Activated naive CD8-positive, alpha-beta T cell treated with anti-CD3 and anti-CD28 coated beads, Interleukin-2, amount 50 U/mL, for 24 hours (primary cell): ENCODE measurements at regions not wholly inside any gene's neighbourhood (a gene's known extent, or its start where the extent isn't known, plus 50 kb on each side); places are given as distances from the start of the nearest gene placed in this dataset.

ENCODE experiments used
- ATAC-seq: fragments of 150-1000 bp; cut with Tn5 transposase; one replicate; pipeline ENCODE4 v1.10.0; 2021
- DNase-seq: peaks from one replicate; pipeline ENCODE4 v3.0.0; 2021
- H3K27ac Mint-ChIP-seq: one replicate; pipeline ENCODE4 v1.8.0; 2021; ENCODE audit warnings: mild to moderate bottlenecking, mixed read lengths
- H3K27me3 Mint-ChIP-seq: one replicate; pipeline ENCODE4 v1.8.0; 2021; ENCODE audit warnings: mixed read lengths
- H3K36me3 Mint-ChIP-seq: one replicate; pipeline ENCODE4 v1.8.0; 2021; ENCODE audit warnings: low read depth, mixed read lengths
- H3K4me1 Mint-ChIP-seq: one replicate; pipeline ENCODE4 v1.8.0; 2021; ENCODE audit warnings: mixed read lengths
- H3K4me3 Mint-ChIP-seq: one replicate; pipeline ENCODE4 v1.8.0; 2021; ENCODE audit warnings: mild to moderate bottlenecking, moderate library complexity, mixed read lengths
- H3K9me3 Mint-ChIP-seq: one replicate; pipeline ENCODE4 v1.8.0; 2021; ENCODE audit warnings: mixed read lengths

DNA sequence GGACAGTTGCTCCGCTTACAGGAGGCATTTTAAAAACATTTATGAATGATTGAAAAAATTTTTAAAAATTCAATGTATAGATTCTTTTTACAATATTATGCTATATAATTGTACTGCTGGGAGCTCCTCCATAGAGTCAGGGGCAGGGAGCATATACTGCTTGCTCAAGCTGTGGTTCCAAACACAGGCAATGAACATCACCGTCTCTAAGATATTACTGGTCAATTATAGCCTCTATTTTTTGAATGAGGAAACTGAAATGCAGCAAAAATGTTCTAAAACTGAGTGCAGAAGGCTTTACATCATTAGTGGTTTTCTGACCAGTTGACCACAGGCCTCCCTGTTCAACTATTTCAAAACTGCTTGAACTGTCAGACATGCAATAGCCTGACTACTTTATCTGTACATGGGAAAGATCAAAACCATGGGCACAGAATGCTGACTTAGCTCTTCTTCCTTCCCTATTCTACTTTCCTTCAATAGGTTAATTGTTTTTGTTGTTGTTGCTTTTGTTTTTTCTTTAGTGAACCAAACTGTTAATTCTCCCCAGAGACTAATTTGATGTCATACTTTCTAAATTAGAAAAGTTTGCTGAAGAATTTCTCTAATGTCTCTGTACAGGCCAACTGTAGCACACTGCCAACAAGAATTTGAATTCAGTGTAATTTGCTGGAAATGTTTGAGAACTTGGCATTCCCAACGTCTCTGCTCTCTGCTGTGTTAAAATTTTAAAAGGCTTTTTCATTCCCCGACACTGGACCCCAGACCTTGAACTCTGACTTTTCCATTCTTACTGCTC, 107.6 kb upstream of the MPDZ start:
- Mint-ChIP-seq H3K36me3 (no peaks in the 10 kb centered on the region), H3K9me3 (peaks cover 24% of the 10 kb centered on the region), H3K27ac (no peak overlapping the region), H3K4me3 (no peak overlapping the region), H3K27me3 (no peaks in the 10 kb centered on the region), H3K4me1 (no peaks in the 10 kb centered on the region)
- ATAC-seq (no peak), DNase-seq (no peak)

DNA sequence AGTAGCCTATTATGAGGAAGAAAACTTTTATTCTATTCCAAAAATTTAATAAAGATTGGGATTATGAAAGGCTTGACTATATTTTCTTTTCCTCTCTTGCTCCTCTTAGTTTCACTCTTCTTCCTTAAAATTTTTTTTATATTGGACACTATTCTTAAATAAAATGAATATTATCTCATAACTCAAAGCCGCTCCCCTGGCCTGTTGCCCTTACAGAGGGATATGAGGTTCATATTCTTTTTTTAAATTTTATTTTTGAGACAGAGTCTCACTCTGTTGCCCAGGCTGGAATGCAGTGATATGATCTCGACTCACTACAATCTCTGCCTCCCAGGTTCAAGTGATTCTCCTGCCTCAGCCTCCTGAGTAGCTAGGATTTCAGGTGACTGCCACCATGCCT, 106.8 kb upstream of the MPDZ start:
- no peak overlapping the region for H3K4me3 Mint-ChIP-seq

DNA sequence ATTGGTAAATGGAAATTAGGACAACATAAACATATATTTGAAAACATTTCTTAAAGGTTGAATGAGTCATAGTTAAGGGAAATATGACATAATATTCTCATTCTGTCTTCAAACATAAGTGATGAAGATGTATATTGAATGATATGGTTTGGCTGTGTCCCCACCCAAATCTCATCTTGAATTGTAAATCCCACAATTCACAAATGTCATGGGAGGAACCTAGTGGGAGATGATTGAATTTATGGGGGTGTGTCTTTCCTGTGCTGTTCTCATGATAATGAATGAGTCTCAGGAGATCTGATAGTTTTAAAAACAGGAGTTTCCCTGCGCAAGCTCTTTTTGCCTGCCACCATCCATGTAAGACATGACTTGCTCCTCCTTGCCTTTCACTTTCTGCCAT, 104.4 kb upstream of the MPDZ start:
- Mint-ChIP-seq H3K36me3 (no peaks in the 10 kb centered on the region), H3K4me3 (no peak overlapping the region), H3K4me1 (no peaks in the 10 kb centered on the region), H3K27ac (no peak overlapping the region), H3K9me3 (peaks cover 13% of the 10 kb centered on the region), H3K27me3 (no peaks in the 10 kb centered on the region)
- DNase-seq (no peak), ATAC-seq (no peak)

More for the DNA sequence above, 106.8 kb upstream of the MPDZ start:
- Mint-ChIP-seq H3K9me3 (peaks cover 20% of the 10 kb centered on the region), H3K27me3 (no peaks in the 10 kb centered on the region), H3K27ac (no peak overlapping the region), H3K4me1 (no peaks in the 10 kb centered on the region), H3K36me3 (no peaks in the 10 kb centered on the region)
- DNase-seq (no peak), ATAC-seq (no peak)

DNA sequence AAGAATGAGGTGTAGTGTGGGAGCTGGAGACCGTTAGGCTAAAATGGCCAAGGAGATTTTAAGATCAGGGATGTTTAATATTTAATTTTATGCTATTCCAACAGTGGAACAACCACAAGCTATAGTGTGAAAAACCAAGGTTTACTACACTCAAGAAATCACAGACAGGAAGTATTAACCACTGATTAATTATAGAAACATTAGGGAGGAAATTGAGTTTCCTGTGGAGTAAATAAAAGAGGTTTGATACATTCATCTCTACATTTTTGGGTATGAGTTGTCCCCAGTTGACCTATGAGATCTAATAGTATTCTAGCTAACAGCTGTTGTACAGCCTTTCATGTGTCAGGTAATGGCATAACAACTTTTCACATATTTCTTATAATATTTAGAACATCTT, 103.7 kb upstream of the MPDZ start:
- no peaks in the 10 kb centered on the region for H3K4me1 Mint-ChIP-seq
- H3K4me3 Mint-ChIP-seq, result no peak overlapping the region
- no peak overlapping the region for H3K27ac Mint-ChIP-seq
- no peaks in the 10 kb centered on the region for H3K27me3 Mint-ChIP-seq
- no peaks in the 10 kb centered on the region for H3K36me3 Mint-ChIP-seq
- ATAC-seq (no peak), DNase-seq (no peak)
- peaks cover 13% of the 10 kb centered on the region for H3K9me3 Mint-ChIP-seq

DNA sequence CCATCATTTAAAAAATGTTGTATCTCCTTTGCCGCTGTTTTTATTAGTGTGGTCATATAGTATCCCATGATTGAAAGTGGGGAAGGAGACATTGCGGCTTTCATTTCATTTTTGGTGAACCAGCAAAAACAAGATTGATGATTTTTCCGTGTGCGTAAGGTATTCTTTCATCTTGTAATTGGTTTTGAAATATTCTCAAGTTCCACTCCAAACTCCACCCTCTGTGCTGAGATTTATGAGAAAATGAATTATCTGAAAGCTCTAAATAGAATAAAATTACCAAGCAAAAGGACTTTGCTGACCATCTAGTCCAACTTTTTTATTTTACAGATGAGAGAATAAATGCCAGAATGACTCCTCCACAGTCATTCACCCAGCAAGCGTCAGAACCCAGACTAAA, 103.1 kb upstream of the MPDZ start:
- Mint-ChIP-seq H3K27me3 (no peaks in the 10 kb centered on the region), H3K36me3 (no peaks in the 10 kb centered on the region), H3K27ac (no peak overlapping the region)

DNA sequence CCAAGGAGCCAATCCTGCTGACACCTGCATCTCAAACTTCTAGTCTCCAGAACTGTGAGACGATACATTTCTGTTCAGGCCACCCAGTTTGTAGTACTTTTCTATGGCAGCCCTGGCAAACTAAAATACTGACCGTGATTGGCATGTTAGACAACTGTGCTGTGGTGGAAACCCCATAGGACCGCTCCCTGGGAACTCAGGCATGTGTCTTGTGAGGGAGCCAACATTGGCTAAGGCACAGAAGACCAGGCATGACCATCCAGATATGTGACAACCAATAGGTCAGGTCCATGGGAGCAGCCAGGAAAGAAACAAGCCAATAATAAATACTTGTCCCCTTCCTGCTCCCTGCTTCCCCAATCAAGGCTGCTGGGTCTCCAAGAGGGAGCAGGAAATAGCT, 101.4 kb upstream of the MPDZ start:
- Mint-ChIP-seq H3K27ac (no peak overlapping the region), H3K36me3 (no peaks in the 10 kb centered on the region), H3K27me3 (no peaks in the 10 kb centered on the region), H3K4me1 (no peaks in the 10 kb centered on the region), H3K9me3 (peaks cover 20% of the 10 kb centered on the region), H3K4me3 (no peak overlapping the region)
- DNase-seq (no peak), ATAC-seq (no peak)

More for the DNA sequence above, 103.1 kb upstream of the MPDZ start:
- no peak overlapping the region for H3K4me3 Mint-ChIP-seq
- peaks cover 14% of the 10 kb centered on the region for H3K9me3 Mint-ChIP-seq
- ATAC-seq (no peak), DNase-seq (no peak)
- H3K4me1 Mint-ChIP-seq, result no peaks in the 10 kb centered on the region

DNA sequence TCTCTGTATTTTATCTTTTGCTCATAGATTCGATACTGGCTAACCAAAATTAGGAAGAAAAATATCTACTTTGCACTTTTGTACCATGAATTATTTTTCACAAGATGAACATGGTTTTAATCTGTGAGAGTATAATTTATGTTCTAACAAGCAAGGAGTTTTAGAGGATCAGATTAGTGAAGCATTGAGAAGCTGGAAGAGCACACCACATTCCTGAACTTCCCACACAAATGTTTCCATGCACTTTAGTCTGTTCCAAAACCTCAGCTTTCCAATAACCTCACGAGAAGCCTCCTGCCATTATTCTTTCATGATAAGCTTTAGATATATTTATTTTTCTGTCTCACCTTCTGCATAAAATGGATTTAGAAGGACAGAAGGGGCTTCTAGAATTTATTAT, 98.7 kb upstream of the MPDZ start:
- Mint-ChIP-seq H3K4me1 (no peaks in the 10 kb centered on the region), H3K27ac (no peak overlapping the region)

DNA sequence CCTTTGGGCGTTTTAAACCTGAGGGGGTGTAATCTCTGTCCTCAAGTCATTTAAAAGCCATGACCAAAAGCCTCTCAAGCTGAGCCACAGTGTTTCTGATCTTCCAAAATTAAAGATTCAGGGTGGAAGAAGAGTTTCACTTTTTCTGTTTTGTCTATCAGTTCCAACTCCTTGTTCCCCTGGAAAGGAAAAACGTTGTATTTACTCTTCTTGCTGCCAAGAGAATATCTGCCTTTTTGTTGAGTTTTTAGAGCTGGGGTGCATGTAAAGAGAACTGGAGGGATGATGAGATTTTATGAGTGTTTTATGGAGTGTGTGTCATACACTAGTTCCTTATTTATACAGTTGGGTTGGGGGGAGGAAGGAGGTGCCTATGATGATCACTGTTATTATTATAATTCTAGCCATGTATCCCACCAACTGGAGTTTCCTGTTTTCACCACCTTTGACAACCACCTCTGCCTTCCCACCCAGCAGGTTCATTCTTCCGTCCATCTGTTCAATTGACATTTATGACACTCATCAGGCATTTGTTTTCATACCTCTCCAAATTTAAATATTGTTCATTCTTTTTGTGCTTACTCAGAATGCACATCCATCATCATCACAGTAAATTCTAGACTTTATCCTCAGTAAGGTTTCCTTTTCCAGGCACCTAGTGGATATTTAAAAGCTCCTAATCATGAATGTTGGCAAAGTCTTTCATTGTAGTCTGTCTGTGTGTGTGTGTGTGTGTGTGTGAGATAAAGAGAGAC, 97.9 kb upstream of the MPDZ start:
- Mint-ChIP-seq H3K36me3 (no peaks in the 10 kb centered on the region), H3K4me1 (no peaks in the 10 kb centered on the region), H3K9me3 (peaks cover 13% of the 10 kb centered on the region), H3K27me3 (no peaks in the 10 kb centered on the region), H3K27ac (no peak overlapping the region), H3K4me3 (no peak overlapping the region)
- no peak for DNase-seq
- no peak for ATAC-seq

More for the DNA sequence above, 98.7 kb upstream of the MPDZ start:
- peaks cover 13% of the 10 kb centered on the region for H3K9me3 Mint-ChIP-seq
- H3K27me3 Mint-ChIP-seq, result no peaks in the 10 kb centered on the region
- no peaks in the 10 kb centered on the region for H3K36me3 Mint-ChIP-seq
- no peak for DNase-seq
- H3K4me3 Mint-ChIP-seq, result no peak overlapping the region
- ATAC-seq, result no peak

DNA sequence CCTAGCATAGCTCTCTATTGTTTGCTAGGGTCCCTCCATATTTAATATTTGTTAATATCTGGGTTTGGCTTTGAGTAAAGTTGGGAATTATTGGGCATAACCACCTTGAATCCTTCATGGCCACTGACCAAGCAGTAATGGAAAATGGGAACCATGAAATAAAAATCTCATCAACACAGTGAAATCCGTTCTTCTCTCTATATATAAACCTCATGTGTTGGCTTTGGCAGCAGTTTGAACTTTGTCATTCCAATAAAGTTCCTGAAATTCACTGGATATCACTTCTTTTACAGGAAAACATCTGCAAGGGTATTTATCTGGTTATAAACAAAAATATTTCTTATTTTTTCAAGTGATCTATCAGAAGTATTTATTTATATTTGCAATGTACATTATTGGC, 93.0 kb upstream of the MPDZ start:
- DNase-seq (no peak), ATAC-seq (no peak)
- no peak overlapping the region for H3K27ac Mint-ChIP-seq
- H3K9me3 Mint-ChIP-seq, result peaks cover 9% of the 10 kb centered on the region
- no peak overlapping the region for H3K4me3 Mint-ChIP-seq
- no peaks in the 10 kb centered on the region for H3K27me3 Mint-ChIP-seq
- H3K36me3 Mint-ChIP-seq, result no peaks in the 10 kb centered on the region
- H3K4me1 Mint-ChIP-seq, result no peaks in the 10 kb centered on the region

DNA sequence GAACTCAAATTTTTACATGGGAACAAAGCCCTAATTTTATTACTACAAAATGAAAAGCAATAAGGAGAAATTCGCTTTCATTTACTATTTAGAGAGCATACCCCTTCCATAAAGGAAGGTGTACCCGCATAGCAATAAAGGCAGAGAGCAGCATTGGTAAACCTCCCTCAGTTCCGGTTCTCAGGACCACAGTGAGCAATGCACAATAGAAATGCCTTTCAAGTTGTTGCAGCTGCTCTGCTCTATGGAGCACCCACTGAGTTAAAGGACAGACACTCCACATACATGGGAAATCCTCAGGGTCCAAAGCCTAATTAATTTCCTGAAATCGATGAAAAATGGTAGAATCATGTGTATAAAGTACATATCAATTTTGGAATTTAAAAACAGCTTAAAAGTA, 89.9 kb upstream of the MPDZ start:
- Mint-ChIP-seq H3K36me3 (no peaks in the 10 kb centered on the region), H3K9me3 (peaks cover 4% of the 10 kb centered on the region), H3K27me3 (no peaks in the 10 kb centered on the region), H3K27ac (no peak overlapping the region), H3K4me1 (no peaks in the 10 kb centered on the region), H3K4me3 (no peak overlapping the region)
- DNase-seq, result no peak
- ATAC-seq, result no peak

DNA sequence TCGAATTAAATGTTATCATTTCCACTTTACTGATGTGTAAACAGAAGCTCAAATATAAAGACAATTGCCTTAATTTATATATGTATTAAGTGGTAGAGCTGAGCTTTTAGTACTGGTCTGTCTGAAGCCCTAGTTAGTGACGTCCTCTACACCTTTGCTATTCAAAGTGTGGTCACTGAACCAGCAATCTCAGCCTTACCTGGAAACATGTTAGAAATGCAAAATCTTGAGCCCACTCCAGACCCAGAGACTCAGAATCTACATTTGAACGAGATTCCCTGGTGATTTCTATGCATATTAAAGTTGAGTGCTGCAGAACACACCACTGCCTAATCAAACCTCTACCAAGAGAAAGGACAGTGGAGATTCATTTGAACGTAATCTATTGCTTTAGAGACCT, 88.3 kb upstream of the MPDZ start:
- Mint-ChIP-seq H3K36me3 (no peaks in the 10 kb centered on the region), H3K9me3 (peaks cover 4% of the 10 kb centered on the region), H3K27ac (no peak overlapping the region), H3K4me1 (no peaks in the 10 kb centered on the region), H3K27me3 (no peaks in the 10 kb centered on the region), H3K4me3 (no peak overlapping the region)
- DNase-seq, result no peak
- ATAC-seq, result no peak

DNA sequence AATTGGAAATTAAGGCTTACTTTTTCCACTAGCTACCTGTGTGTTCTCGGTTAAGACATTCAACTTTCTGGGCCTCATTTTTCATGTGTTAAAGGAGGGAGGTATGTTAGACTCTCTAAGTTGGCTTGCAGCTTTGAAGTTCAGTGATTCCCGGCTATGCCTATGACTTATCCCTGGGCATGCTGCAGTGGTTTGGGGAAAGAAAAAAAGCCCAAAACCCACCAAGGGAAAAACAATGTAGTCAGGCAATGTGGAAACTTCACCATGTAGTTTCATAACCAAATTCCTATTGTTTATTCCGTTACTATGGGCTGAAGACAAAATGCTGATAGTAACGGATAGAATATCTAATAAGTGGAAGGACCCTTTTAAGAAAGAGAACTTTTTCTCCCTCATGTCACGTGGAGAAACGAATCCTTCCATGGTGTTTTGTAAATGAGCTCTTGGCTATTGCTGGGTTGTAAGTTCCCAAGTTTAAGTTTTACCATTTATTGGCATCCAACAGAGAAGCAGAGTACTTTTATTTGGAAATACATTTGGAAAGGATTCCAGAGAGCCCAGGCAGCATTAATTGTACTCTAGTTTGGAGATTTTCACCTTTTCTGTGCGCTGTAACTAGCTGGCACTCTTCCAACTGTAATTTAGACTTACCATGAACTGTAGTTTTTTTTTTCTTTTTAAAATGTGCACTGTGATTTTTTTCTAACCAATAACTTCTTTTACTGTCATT, 84.9 kb upstream of the MPDZ start:
- Mint-ChIP-seq H3K9me3 (no peaks in the 10 kb centered on the region), H3K27me3 (no peaks in the 10 kb centered on the region), H3K27ac (no peak overlapping the region), H3K36me3 (no peaks in the 10 kb centered on the region), H3K4me3 (no peak overlapping the region), H3K4me1 (no peaks in the 10 kb centered on the region)
- no peak for ATAC-seq
- no peak for DNase-seq

DNA sequence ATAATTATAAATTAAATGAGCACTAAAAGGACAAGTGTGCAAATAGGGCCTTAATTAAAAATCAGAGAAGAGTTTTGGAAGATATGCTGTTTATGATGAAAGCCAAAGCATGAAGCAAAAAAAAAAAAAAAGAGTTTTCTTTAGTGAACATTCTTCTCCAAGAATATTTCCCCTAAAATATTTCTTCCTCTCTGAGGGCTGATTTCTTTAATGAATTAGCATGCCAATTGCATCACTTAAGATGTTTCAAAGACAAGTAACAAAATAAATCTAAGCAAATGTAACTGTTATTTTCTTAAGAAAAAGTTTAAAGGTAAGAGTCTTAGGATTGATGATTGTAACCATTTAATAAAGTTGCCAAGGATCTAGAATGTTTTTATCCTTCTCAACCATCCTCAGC, 81.6 kb upstream of the MPDZ start:
- no peak for ATAC-seq
- no peak overlapping the region for H3K27ac Mint-ChIP-seq
- H3K4me3 Mint-ChIP-seq, result no peak overlapping the region
- no peaks in the 10 kb centered on the region for H3K4me1 Mint-ChIP-seq
- DNase-seq, result no peak
- no peaks in the 10 kb centered on the region for H3K27me3 Mint-ChIP-seq
- no peaks in the 10 kb centered on the region for H3K9me3 Mint-ChIP-seq
- H3K36me3 Mint-ChIP-seq, result no peaks in the 10 kb centered on the region

DNA sequence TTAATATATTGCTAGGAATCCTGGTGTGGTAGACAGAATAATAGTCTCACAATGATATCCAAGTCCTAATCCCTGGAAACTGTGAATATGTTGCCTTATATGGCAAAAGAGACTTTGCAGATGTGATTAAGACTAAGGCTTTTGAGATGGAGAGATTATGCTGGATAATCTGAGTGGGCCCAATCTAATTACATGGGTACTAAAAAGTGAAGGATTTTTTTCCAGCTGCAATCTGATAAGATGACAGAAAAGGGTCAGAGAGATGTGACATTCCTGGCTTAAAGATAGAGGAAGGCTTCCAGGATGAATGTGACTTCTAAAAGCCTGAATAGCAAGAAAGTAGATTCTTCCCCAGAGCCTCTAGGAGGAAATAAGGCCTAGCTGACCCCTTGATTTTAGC, 80.7 kb upstream of the MPDZ start:
- no peak for DNase-seq
- H3K36me3 Mint-ChIP-seq, result no peaks in the 10 kb centered on the region
- no peak overlapping the region for H3K27ac Mint-ChIP-seq
- no peaks in the 10 kb centered on the region for H3K27me3 Mint-ChIP-seq
- no peaks in the 10 kb centered on the region for H3K4me1 Mint-ChIP-seq
- ATAC-seq, result no peak
- no peaks in the 10 kb centered on the region for H3K9me3 Mint-ChIP-seq
- no peak overlapping the region for H3K4me3 Mint-ChIP-seq

DNA sequence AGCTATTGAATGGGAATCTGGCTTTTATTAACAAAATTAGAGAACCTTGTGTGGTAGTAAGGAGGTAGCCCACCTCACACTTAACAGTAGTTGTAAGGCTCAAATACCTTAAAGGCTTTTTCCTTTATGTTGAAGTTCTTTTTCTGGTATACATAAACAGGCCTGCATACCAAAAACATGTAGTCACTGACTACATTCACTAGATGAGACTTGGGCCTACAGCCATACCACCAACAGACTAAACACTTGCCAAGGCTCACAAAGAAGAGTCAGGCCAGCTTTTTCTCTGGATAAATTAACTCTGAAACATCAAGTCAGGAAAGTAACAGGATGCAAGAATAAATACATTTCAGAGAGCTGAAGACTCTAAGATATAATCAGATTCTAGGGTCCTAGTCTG, 78.6 kb upstream of the MPDZ start:
- Mint-ChIP-seq H3K27me3 (no peaks in the 10 kb centered on the region), H3K9me3 (no peaks in the 10 kb centered on the region), H3K4me1 (no peaks in the 10 kb centered on the region), H3K27ac (no peak overlapping the region), H3K4me3 (no peak overlapping the region), H3K36me3 (no peaks in the 10 kb centered on the region)
- no peak for ATAC-seq
- no peak for DNase-seq
